T-helper 2 cell (primary cell): ENCODE measurements at regions not wholly inside any gene's neighbourhood (a gene's known extent, or its start where the extent isn't known, plus 50 kb on each side); places are given as distances from the start of the nearest gene placed in this dataset.

Source experiments
- DNase-seq, 5 experiments: peaks; one replicate each; pipeline versions ENCODE4 v3.0.0 to v3.0.0-alpha.2; 2012 to 2022

DNA sequence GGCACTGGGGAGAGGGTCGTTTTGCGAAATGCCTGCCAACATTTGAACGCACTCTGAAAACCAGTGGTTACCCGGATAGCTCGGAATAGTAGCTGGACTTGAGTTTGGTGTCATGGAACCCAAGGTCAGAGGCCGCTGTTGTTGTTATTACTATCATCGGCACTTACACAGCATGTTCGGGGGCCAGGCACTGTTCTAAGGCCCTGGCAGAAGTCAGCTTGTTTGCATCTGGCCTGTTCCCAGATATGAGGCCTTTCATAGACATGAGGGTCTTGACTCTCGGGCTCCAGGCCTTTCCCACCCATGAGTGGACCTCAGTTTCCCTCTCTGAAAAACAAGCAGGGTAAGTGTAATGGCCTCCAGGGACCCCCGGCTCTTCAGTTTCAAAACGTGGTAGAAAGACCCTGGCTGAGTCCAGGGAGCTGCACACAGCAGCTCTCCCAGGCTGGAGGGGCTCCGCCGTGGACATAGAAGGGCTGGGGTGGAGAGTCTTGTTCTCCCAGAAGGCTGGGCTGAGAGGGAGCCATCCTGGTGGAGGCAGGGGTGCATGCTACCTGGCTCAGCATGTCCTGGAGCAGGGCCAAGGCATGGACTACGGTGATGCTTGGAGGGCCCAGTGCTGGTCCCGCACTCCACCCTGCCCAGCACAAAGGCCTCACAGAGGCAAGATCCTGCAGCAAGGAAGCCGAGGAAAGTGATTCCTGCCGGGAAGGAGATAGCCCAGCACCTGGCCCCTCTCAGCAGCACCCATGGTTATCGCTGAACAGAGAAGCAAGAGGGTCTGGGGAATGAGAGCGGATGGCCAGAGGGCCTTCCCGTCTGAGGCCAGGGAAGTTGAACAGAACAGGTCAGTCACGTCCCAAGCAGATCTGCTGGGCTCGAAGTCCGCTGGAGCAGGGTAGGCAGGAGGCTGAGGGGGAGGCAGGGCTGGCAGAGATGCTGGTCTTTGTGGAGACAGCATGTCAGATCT is 63.5 kb upstream of the C14orf180 start:
- no peak for DNase-seq

DNA sequence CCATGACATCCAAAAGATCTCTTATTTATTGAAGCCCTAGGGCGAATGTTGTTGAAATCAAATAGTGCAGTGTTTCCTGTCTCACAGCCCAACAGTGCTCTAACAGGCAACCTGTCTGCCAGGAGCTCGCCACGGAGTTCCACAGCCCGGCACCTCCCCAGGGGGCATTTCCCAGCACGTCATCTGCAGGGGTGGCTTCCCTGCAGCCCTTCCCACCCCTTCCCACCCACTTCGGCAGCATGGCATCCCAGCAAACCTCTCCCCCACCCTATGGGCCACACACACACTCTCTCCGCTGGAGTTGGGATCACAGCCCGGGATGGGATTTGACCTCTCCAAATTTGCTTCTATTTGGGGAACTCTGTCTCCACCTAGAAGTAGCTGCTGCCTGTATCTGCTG is 62.7 kb upstream of the C14orf180 start:
- DNase-seq, result no peak

DNA sequence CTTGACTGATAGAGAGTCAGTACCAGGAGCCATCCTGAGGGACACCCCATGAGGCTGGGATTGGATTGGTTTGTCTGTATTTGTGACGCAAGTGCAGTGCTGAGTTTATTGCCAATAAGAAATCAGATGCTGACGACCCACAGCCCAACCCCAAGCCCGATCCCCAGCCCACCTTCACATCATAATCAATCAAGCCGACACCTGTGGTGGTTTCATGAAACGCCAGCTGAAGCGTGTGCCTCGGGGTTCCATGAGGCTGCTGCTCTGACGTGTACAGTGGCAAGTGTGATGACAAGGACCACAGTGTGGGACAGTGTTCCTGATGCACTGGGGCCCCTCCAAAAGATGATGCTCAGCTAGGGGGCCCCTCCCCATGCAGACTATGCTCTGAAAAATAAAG is 62.1 kb upstream of the C14orf180 start:
- DNase-seq, result no peak

DNA sequence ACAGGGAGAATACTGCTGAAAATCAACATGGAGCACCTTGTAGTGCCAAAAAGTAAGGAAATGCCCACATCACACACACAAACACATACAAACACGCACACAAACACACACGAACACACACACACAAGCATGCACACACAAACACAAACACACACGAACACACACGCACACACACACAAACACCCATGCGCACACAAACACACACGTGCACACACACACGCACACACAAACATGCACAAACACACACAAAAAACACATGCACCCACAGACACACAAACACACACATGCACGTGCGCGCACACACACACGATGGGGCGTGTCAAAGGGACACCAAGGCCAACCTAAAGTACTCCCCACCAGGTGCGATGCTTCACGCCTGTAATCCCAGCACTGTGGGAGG is 61.7 kb upstream of the C14orf180 start:
- no peak for DNase-seq

DNA sequence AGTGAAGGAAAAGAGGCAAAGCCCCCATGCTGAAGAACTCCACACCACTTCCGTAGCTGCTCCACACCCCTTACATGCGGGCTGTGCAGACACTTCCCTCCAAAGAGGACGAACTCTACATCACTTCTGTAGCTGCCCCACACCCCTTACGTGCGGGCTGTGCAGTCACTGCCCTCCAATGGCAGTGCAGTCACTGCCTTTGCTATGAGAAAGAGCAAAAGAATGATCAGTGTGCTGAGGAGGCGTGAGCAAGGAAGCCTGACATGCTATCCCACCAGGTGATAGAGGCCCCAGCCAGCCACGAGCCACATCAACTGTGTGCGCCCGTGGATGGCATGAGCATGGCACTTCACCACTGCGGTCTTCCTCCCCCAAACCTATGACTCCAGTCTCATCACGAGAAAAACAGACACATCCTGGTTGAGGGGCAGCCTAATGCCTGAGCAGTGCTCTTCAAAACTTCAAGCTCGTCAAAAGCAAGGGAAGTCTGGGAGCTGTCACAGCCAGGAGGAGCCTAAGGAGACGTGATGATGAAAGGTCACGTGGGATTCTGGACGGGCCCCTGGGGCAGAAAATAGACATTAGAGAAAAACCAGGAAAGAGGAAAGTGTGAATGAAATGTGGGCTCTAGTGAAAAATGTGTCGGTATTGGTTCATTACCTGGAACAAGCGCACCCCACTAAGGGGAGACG is 60.8 kb upstream of the C14orf180 start:
- no peak for DNase-seq

DNA sequence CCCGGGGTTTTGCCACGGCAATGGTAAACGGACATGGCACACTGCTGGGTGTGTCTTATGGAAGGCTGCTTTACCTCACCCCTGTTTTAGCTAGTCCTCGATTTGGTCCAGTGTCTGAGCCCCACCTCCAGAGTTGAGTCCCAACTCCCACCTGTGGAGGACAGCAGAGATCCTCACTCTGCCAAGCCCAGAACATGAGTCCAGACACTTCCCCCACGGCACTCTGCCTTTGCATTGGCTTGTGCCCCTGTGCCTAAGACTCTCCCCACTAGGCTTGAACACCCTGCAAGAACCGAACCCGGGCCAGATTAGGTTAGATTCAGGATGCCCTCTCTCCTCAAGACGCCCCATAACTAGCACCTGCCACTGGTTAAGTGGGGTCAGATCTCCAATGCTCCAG is 59.8 kb upstream of the C14orf180 start:
- DNase-seq, result no peak

DNA sequence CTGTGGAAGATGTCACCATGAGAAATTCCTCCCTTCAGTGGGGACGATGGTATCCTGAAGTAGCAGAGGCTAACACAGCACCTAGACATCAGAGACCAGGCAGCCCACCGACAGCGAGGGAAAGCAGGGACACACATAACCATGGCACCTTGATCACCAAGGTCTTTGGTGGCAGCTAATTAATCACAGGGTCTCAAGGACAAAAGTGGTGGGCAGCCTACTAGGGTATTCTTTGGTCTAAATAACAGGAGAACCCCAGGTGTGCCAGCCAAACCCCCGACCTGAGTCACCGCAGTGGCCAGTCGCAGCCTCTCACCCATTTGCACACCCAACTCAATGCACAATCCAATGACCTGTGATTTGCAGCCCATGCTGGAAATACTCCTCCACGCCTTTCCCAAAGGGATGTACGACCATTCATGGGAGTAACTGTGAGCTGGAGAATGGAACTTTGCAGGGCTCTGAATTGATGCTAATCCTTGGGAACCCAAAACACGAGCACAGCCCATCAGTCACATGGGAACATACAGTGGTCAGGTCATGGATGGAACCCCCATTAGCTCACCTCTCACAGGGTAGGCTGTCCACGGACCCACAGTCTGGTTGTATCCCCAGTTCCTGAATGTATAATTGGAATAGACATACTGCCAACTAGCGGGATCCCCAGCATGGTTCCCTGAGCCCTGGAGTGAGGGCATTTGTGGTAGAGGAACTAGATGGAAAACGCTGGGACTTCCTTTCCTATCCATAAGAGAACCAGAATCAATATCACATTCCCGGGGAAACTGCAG is 58.7 kb upstream of the C14orf180 start:
- no peak for DNase-seq

DNA sequence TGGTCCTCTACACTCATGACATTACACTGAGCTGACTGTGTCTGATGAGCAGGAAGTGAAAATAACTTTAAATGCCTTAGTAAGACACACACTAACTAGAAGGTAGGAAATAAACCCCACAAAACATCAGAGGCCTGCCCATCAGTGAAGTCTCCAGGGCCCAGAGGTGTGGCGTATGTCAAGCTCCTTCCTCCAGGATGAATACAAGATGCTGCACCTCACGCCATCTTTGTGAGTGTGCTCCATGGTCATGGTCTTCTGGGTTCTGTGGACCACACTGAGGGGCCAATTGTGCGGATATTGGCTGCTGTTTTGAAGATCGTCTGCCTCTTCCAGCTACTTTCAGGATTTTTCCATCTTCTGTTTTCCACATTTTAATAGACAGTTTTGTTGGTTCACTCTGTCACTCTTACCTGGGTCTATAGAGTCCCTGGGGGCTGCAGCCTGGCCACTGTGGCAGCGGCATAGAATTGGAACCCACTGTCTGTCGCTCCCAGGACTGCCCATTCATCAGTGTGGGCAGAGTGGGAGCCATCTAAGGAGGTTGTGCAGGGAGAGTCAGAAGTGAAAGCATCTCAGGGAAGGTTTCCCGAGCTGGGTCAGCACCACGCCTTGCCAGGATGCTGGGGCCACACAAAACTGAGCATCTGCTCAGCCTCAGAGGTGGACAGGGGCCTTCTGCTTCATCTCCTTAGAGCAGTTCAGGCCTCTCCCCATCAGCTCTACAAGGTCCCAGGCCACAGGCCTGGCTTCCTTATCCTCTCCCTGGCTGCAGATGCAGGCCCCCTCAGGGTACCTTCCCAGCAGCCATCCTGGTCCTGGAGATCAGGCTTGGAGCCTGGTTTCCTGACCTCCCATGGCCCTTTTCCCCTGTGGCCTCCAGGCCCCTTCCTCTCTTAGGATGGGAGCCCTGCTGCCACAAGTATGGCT is 57.5 kb upstream of the C14orf180 start:
- no peak for DNase-seq

DNA sequence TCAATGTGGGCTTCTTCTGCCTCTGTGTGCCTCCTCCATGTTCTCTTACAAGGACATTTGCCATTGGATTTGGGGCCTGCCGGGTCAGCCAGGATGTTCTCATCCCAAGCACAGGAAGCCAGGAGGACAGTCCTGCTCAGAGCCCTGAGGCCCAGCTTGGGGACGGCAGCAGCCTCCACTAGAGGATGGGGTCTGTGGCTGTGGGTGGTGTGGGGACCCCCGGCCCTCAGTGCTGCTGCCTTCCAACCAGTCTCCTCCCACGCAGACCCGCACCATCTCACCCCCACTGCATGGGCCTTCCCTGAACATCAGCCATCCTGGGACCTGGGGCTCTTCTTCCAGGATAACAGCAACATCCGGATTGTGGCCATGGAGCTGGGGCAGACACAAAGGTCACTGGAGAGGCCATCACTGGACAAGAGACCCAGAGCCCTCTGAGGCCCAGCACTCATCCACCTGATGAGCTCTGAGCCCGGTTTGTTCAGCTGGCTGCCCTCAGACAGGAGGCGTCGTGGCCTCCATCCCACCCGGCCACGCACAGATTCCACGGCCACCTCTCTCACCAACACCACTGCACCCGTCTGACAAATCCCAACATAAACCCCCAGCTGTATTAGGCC is 56.5 kb upstream of the C14orf180 start:
- DNase-seq, result no peak

DNA sequence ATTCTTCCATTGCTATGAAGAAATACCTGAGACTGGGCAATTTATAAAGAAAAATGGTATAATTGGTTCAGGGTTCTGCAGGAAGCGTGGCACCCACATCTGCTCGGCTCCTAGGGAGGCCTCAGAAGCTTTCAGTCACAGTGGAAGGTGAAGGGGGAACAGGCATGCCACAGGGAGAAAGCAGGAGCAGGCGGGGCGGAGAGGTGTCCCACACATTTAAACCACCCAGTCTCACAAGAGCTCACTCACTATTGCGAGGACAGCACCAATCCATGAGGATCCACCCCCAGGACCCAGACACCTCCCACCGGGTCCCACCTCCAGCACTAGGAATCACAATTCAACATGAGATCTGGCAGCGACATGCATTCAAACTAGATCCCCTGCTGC is 56.0 kb upstream of the C14orf180 start:
- no peak for DNase-seq

DNA sequence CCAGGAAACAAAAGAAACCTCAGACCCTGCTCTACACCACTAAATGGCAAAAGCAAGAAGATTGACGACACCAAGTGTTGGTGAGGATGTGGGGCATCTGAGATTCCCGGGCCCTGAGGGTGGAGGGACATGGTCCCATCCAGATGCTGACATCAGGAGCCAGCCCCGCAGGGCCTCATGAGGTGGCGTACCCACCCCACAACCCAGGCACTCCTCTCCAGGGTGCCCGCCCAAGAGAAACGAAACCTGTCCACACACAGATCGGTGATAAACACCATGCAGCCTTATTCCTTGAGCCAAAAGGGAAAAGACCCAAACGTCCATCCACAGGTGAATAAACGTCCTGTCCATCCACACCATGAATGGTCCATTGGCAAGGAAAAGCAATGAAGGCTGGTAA is 54.8 kb upstream of the C14orf180 start:
- DNase-seq, result no peak

DNA sequence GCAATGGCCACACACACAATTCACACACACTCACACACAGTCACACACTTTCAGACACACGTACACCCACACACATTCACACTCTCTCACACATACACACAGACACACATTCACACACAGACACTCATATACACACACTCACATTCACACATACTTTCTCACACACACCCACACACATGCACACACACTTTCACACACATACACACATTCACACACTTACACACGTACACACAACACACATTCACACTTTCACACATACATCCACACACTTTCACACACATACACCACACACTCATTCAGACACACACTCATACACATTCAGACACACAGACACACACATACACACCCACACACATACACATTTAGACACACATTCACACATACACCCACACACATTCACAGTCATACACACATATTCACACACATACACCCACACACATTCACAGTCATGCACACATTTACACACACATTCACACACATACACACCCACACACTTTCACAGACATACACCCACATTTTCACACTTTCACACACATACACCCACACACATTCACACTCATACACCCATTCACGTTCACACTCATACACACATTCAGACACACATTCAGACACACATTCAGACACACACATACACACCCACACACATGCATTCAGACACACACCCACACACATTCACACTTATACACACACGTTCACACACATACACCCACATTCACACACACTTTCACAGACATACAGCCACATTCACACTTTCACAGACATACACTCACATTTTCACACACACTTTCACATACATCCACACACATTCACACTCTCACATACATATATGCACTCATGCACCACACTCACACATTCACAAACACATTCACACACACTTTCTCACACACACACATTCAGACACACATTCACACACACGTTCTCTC is 52.6 kb upstream of the C14orf180 start:
- DNase-seq, result no peak

DNA sequence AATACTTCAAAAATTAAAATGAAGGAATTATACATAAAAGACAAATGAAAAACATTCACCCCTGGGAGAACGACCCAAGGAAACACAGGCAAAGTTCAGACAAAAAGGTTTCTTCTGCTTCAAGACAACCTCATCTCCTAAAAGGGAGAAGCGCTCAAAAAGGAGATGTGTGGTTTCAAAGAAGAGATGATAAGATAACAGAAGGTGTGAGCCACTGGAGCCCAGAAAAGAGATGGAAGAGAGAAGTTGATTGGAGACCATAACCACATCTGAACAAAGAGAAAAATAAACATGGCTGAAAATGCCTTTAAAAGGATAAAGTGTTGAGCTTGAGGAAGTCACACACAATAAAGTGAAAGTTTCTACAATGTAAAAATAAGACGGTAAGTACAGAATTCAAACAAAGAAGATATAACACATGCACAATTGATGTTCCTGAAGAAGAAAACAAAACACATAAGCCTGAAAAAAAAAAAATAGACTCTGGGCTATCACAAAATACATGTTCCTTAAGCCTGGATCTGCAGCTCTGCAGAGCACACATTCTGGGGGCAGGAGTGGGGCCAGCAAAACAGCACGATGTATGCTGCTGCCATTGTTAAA is 51.6 kb upstream of the C14orf180 start:
- DNase-seq, result peak in 1 of 5 experiments; percentile 10

DNA sequence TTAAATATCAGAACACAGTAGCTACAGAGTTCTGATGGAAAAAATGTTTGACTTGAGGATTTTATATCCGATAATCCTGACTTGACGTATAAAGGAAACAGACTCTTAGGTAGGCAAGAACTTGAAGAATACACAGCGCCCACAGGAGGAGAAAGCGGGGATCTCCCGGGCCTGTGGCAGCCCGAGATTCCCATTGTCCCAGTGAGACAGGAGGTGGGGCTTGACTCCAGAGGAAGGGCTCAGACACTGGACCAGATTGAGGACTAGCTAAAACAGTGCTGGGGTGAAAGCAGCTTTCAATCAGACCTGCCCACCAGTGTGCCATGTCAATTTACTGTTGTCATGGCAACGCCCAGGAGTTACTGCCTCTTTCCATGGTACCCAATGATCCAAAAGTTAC is 51.1 kb upstream of the C14orf180 start:
- DNase-seq, result no peak
